GM13977 (cell line): ENCODE measurements at regions not wholly inside any gene's neighbourhood (a gene's known extent, or its start where the extent isn't known, plus 50 kb on each side); places are given as distances from the start of the nearest gene placed in this dataset.

ENCODE experiments used
- DNase-seq: peaks from one replicate; pipeline ENCODE4 v3.0.0; 2012; ENCODE audit warnings: low spot score
- CTCF ChIP-seq: IDR thresholded peaks from 2 replicates; pipeline ENCODE4 v1.5.1; 2012; ENCODE audit warnings: mild to moderate bottlenecking, control low read depth; ENCODE audit not compliant: insufficient read depth; ENCODE audit errors: extremely low read depth, missing control alignments
- in situ Hi-C: fragments of 300-500 bp; cut with MboI; formaldehyde crosslinking; loops from one replicate; pipeline ENCODE4 v1.12.0; 2022; ENCODE audit warnings: low sequenced_read_pairs, low pct_unique_long_range_greater_than_20kb, mixed read lengths, inconsistent platforms; ENCODE audit not compliant: unreplicated experiment

- in situ Hi-C loops, result no loop called here
- DNase-seq, result no peak
- no peak for TF ChIP-seq CTCF
These were observed 448.1 kb upstream of the SEMA3D start for GRCh38 chr7:85634951-85635350.

- in situ Hi-C loops, result no loop called here
- no peak for TF ChIP-seq CTCF
- no peak for DNase-seq
These were observed 444.2 kb upstream of the SEMA3D start for GRCh38 chr7:85630904-85631600.

GRCh38 chr7:85627791-85628586, 441.1 kb upstream of the SEMA3D start:
- TF ChIP-seq CTCF, result no peak
- no peak for DNase-seq
- in situ Hi-C loops, result no loop called here

- in situ Hi-C loops, result no loop called here
- no peak for DNase-seq
- TF ChIP-seq CTCF, result no peak
These were observed 435.2 kb upstream of the SEMA3D start for GRCh38 chr7:85622059-85622458.

- TF ChIP-seq CTCF, result no peak
- DNase-seq, result no peak
- in situ Hi-C loops, result no loop called here
These were observed 434.3 kb upstream of the SEMA3D start for GRCh38 chr7:85620936-85621685.

GRCh38 chr7:85619236-85619635, 432.4 kb upstream of the SEMA3D start:
- in situ Hi-C loops, result no loop called here
- DNase-seq, result no peak
- no peak for TF ChIP-seq CTCF
